HepG2 (cell line): ENCODE measurements at regions not wholly inside any gene's neighbourhood (a gene's known extent, or its start where the extent isn't known, plus 50 kb on each side); places are given as distances from the start of the nearest gene placed in this dataset.
A peak's percentile ranks its signal among the peaks of the same experiment; 100 is the strongest.

Experiments used
- ATAC-seq: fragments of 200-7000 bp; cut with Tn5 transposase; 3 replicates; pipeline ENCODE4 v1.9.1; 2020; ENCODE audit warnings: mild to moderate bottlenecking, moderate library complexity
- BruUV-seq: library from RNA; stranded (reverse); fragments of 400-500 nt; replicated peaks from 2 replicates; lab custom pipeline; 2021; lab: Mats Ljungman, UMichigan
- CTCF ChIA-PET: fragments of 300-600 bp; formaldehyde crosslinking; extraction: SDS; loops from one replicate; lab custom pipeline; 2021; ENCODE audit warnings: low total read pairs, inconsistent platforms, low intra/inter-chr PET ratio; lab: Yijun Ruan, JAX
- POLR2A ChIA-PET: fragments of 350-600 bp; sonication (Branson Sonifier 250); formaldehyde crosslinking; loops from one replicate; lab custom pipeline; 2020; ENCODE audit warnings: antibody characterized with exemption, inconsistent platforms; lab: Yijun Ruan, JAX
- DNase-seq: peaks from one replicate; pipeline ENCODE4 v3.0.0-alpha.2; 2015; ENCODE audit warnings: low spot score
- FAIRE-seq: peaks from 3 replicates; lab custom pipeline; 2011; peaks lifted over from hg19 to GRCh38; lab: Jason Lieb, UNC
- H2AFZ ChIP-seq: one replicate; pipeline ENCODE4 v1.6.1; 2011; ENCODE audit warnings: low read length, inconsistent platforms
- H3K27ac ChIP-seq: fragments of 300-600 bp; 3 replicates; pipeline ENCODE4 v1.8.0; 2011; ENCODE audit warnings: mixed run types, mild to moderate bottlenecking, mixed read lengths, low read length, inconsistent platforms; ENCODE audit not compliant: insufficient read depth; ENCODE audit errors: extremely low read length
- H3K27me3 ChIP-seq, 2 experiments: fragments of 200-600 bp in 1 of 2; 2 replicates in 1 of 2; 3 replicates in 1 of 2; pipeline versions ENCODE4 v1.6.0 to v1.8.0; 2011; ENCODE audit warnings: low read length in 2 of 2, mild to moderate bottlenecking in 2 of 2, moderate library complexity in 2 of 2, inconsistent platforms in 1 of 2; ENCODE audit not compliant: insufficient read depth in 2 of 2, control insufficient read depth in 1 of 2
- H3K36me3 ChIP-seq, 2 experiments: fragments of 200-600 bp in 1 of 2; replicated peaks in 1 of 2; 2 replicates in 1 of 2; 3 replicates in 1 of 2; pipeline versions ENCODE4 v1.5.1 to v1.8.0; 2011; ENCODE audit warnings: low read length in 2 of 2, inconsistent platforms in 1 of 2; ENCODE audit not compliant: insufficient read depth in 2 of 2, control insufficient read depth in 1 of 2
- H3K4me1 ChIP-seq: 2 replicates; pipeline ENCODE4 v1.5.1; 2012; ENCODE audit warnings: low read length, inconsistent platforms; ENCODE audit not compliant: insufficient read depth
- H3K4me2 ChIP-seq: 2 replicates; pipeline ENCODE4 v1.6.0; 2011; ENCODE audit warnings: low read depth, low read length, inconsistent platforms
- H3K4me3 ChIP-seq, 3 experiments: fragments of 200-600 bp in 1 of 3; sonication (generic), shearing (Covaris generic) in 1 of 3; replicated peaks in 1 of 3; 2 replicates each; pipeline ENCODE4 v1.5.1; 2011 to 2016; ENCODE audit warnings: low read length in 3 of 3, inconsistent platforms in 2 of 3, low read depth in 2 of 3, mild to moderate bottlenecking in 2 of 3, control low read depth in 1 of 3, mixed read lengths in 1 of 3; ENCODE audit not compliant: insufficient read depth in 1 of 3
- H3K79me2 ChIP-seq: one replicate; pipeline ENCODE4 v1.6.1; 2011; ENCODE audit warnings: low read length, inconsistent platforms; ENCODE audit not compliant: insufficient read depth
- H3K9ac ChIP-seq: 2 replicates; pipeline ENCODE4 v1.6.0; 2011; ENCODE audit warnings: mild to moderate bottlenecking, low read depth, low read length, inconsistent platforms; ENCODE audit not compliant: insufficient read depth
- H3K9me3 ChIP-seq: 2 replicates; pipeline ENCODE4 v1.5.1; 2012; ENCODE audit warnings: mild to moderate bottlenecking, low read length
- H4K20me1 ChIP-seq: 2 replicates; pipeline ENCODE4 v1.6.0; 2011; ENCODE audit warnings: inconsistent platforms, mild to moderate bottlenecking, low read length, moderate library complexity; ENCODE audit not compliant: insufficient read depth
- SNAPC2 ChIP-seq: sonication (generic); formaldehyde crosslinking; IDR thresholded peaks from 2 replicates; pipeline ENCODE4 v1.8.1; 2022; ENCODE audit warnings: mild to moderate bottlenecking, missing genetic modification reagents
- WGBS: methylation state at CpG from one replicate; pipeline ENCODE4 v1.1.6; 2017; ENCODE audit warnings: low lambda C conversion rate; 5-methylcytosine and 5-hydroxymethylcytosine counted together
- in situ Hi-C: cut with HindIII; loops from 2 replicates; pipeline ENCODE4 v1.10.0; 2017; ENCODE audit warnings: low pct_unique_long_range_greater_than_20kb; ENCODE audit not compliant: extremely low pct_ligation_motif_present
- intact Hi-C: fragments of 100-400 bp; cut with micrococcal nuclease; formaldehyde crosslinking; loops from one replicate; pipeline ENCODE4 v1.10.0; 2022; ENCODE audit not compliant: unreplicated experiment
- TF ChIP-seq, protein P1 (sequence below): sonication (generic); formaldehyde crosslinking; IDR thresholded peaks from 2 replicates; pipeline ENCODE4 v1.5.1; 2020; ENCODE audit warnings: mild to moderate bottlenecking, missing genetic modification reagents, moderate library complexity

DNA sequence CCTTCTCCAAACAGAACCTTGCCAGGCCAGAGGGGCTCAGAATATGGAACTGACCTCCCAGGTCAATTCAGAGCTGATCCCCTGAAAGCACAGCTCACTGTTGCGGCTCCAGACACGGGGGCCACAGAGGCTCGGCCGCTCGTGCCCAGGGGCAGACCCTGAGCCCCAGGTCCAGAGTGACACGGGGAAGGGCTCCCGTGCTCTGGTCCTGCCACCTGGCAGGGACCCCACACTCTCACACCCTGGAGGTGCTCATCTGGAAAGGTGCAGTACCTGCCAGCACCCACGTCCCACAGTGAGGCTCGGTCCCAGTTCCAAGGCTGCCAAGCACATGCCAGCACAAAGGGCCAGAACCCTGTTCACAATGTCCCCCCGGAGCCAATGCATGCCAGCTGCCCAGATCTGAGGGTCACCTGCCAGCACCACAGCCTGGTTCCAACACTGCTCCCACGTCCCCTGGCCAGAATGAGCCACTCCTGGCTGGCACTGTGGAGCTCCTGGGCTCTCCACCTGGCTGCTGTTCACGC, 170.6 kb downstream of the SHANK2 start:
- H3K4me2 ChIP-seq, result no peak overlapping the region
- POLR2A ChIA-PET, result no interaction called here
- H3K4me1 ChIP-seq, result no peaks in the 10 kb centered on the region
- no peak; the same call in 2 of the 3 replicates for ATAC-seq
- H3K27ac ChIP-seq, result no peak overlapping the region
- intact Hi-C loops (no loop called here), in situ Hi-C loops (no loop called here)
- no peak overlapping the region for H3K4me3 ChIP-seq
- H3K27me3 ChIP-seq, result no peaks in the 10 kb centered on the region
- DNase-seq, result no peak
- WGBS, result no CpG with 5 or more reads among the region's 12 CpGs
- H2AFZ ChIP-seq, result no peak overlapping the region
- H4K20me1 ChIP-seq, result peaks cover 6% of the 10 kb centered on the region; the same call in 1 of the 2 replicates
- FAIRE-seq, result no peak
- CTCF ChIA-PET, result no interaction called here
- no peaks in the 10 kb centered on the region for H3K9me3 ChIP-seq
- no peak overlapping the region for H3K9ac ChIP-seq
- H3K36me3 ChIP-seq, result peaks cover 13 to 36% of the 10 kb centered on the region in 2 experiments; a peak in 4 of 5 replicates
- no peak for TF ChIP-seq SNAPC2 (CRISPR knock-in tag)
- TF ChIP-seq, protein P1, sequence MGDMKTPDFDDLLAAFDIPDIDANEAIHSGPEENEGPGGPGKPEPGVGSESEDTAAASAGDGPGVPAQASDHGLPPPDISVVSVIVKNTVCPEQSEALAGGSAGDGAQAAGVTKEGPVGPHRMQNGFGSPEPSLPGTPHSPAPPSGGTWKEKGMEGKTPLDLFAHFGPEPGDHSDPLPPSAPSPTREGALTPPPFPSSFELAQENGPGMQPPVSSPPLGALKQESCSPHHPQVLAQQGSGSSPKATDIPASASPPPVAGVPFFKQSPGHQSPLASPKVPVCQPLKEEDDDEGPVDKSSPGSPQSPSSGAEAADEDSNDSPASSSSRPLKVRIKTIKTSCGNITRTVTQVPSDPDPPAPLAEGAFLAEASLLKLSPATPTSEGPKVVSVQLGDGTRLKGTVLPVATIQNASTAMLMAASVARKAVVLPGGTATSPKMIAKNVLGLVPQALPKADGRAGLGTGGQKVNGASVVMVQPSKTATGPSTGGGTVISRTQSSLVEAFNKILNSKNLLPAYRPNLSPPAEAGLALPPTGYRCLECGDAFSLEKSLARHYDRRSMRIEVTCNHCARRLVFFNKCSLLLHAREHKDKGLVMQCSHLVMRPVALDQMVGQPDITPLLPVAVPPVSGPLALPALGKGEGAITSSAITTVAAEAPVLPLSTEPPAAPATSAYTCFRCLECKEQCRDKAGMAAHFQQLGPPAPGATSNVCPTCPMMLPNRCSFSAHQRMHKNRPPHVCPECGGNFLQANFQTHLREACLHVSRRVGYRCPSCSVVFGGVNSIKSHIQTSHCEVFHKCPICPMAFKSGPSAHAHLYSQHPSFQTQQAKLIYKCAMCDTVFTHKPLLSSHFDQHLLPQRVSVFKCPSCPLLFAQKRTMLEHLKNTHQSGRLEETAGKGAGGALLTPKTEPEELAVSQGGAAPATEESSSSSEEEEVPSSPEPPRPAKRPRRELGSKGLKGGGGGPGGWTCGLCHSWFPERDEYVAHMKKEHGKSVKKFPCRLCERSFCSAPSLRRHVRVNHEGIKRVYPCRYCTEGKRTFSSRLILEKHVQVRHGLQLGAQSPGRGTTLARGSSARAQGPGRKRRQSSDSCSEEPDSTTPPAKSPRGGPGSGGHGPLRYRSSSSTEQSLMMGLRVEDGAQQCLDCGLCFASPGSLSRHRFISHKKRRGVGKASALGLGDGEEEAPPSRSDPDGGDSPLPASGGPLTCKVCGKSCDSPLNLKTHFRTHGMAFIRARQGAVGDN (CRISPR knock-in tag), result 0 out of 2 replicates have a peak, but pooled peaks have one; percentile 9
- BruUV-seq, result no TSS peak
- H3K79me2 ChIP-seq, result no peaks in the 10 kb centered on the region
